Tibial nerve (tissue), 3 donors: ENCODE measurements at regions not wholly inside any gene's neighbourhood (a gene's known extent, or its start where the extent isn't known, plus 50 kb on each side); places are given as distances from the start of the nearest gene placed in this dataset.

ENCODE experiments used
- CTCF ChIP-seq, 5 experiments: fragments of 200-600 bp in 3 of 5; fragments of 450-650 bp in 2 of 5; sonication (generic) in 3 of 5; IDR thresholded peaks; one replicate each; pipeline ENCODE4 v1.5.1; 2016 to 2019; ENCODE audit warnings: antibody characterized with exemption in 5 of 5, mild to moderate bottlenecking in 3 of 5, moderate library complexity in 2 of 5
- POLR2A ChIP-seq, 2 donors: fragments of 450-650 bp; IDR thresholded peaks; one replicate each; pipeline ENCODE4 v1.6.1; 2017; ENCODE audit warnings: antibody characterized with exemption in 2 of 2, mild to moderate bottlenecking in 2 of 2, moderate library complexity in 2 of 2

GRCh38 chr2:181330286-181330685 lies 126.9 kb upstream of the ITGA4 start:
- TF ChIP-seq CTCF (IDR thresholded peaks at IDR 0.05) (no peak), POLR2A (IDR thresholded peaks at IDR 0.05) (no peak)
